CD4-positive, alpha-beta T cell (primary cell): ENCODE measurements at regions not wholly inside any gene's neighbourhood (a gene's known extent, or its start where the extent isn't known, plus 50 kb on each side); places are given as distances from the start of the nearest gene placed in this dataset.

Experiments
- ATAC-seq: fragments of 200-7000 bp; cut with Tn5 transposase; one replicate; pipeline ENCODE4 v1.10.0; 2022; ENCODE audit warnings: mild to moderate bottlenecking; ENCODE audit not compliant: poor library complexity
- CTCF ChIA-PET: fragments of 350-600 bp; sonication (Branson Sonifier 250); formaldehyde crosslinking; loops from one replicate; lab custom pipeline; 2021; ENCODE audit warnings: antibody characterized with exemption, inconsistent platforms; lab: Charles Lee
- POLR2A ChIA-PET: fragments of 350-600 bp; sonication (Branson Sonifier 250); formaldehyde crosslinking; loops from one replicate; lab custom pipeline; 2021; ENCODE audit warnings: antibody characterized with exemption, inconsistent platforms; lab: Charles Lee
- DNase-seq, 14 experiments: peaks; one replicate each; pipeline ENCODE4 v3.0.0-alpha.2; 2013 to 2020; ENCODE audit warnings: mixed read lengths in 2 of 14
- H3K27ac ChIP-seq, 2 donors: one replicate each; pipeline versions ENCODE4 v1.5.1 to v1.7.0; 2013; ENCODE audit warnings: low read length in 2 of 2, low read depth in 1 of 2, mild to moderate bottlenecking in 1 of 2
- H3K27me3 ChIP-seq, 2 experiments: 1 replicate in 1 of 2; 2 replicates in 1 of 2; pipeline versions ENCODE4 v1.6.1 to v1.7.0; 2013; ENCODE audit warnings: low read length in 2 of 2, control low read depth in 1 of 2, mild to moderate bottlenecking in 1 of 2, moderate library complexity in 1 of 2; ENCODE audit not compliant: insufficient read depth in 2 of 2, control insufficient read depth in 1 of 2
- H3K36me3 ChIP-seq: one replicate; pipeline ENCODE4 v1.6.1; 2013; ENCODE audit warnings: low read length, control low read depth; ENCODE audit not compliant: insufficient read depth
- H3K4me1 ChIP-seq: one replicate; pipeline ENCODE4 v1.6.1; 2013; ENCODE audit warnings: low read length, control low read depth; ENCODE audit not compliant: insufficient read depth
- H3K4me3 ChIP-seq: one replicate; pipeline ENCODE4 v1.5.1; 2013; ENCODE audit warnings: mild to moderate bottlenecking, low read length, moderate library complexity
- H3K9me3 ChIP-seq, 2 experiments: 1 replicate in 1 of 2; 2 replicates in 1 of 2; pipeline versions ENCODE4 v1.6.1 to v1.7.0; 2013; ENCODE audit warnings: low read length in 2 of 2, mild to moderate bottlenecking in 2 of 2, control low read depth in 1 of 2, moderate library complexity in 1 of 2; ENCODE audit not compliant: control insufficient read depth in 1 of 2, insufficient read depth in 1 of 2
- H3K27ac Mint-ChIP-seq: one replicate; pipeline ENCODE4 v1.8.0; 2020; ENCODE audit warnings: mixed read lengths
- H3K27me3 Mint-ChIP-seq: one replicate; pipeline ENCODE4 v1.8.0; 2021; ENCODE audit warnings: mixed read lengths
- H3K36me3 Mint-ChIP-seq: one replicate; pipeline ENCODE4 v1.8.0; 2021; ENCODE audit warnings: low read depth, mixed read lengths
- H3K4me1 Mint-ChIP-seq: one replicate; pipeline ENCODE4 v1.8.0; 2021; ENCODE audit warnings: low read depth, mixed read lengths
- H3K4me3 Mint-ChIP-seq: one replicate; pipeline ENCODE4 v1.8.0; 2020; ENCODE audit warnings: mild to moderate bottlenecking, mixed read lengths
- H3K9me3 Mint-ChIP-seq: one replicate; pipeline ENCODE4 v1.8.0; 2020; ENCODE audit warnings: mixed read lengths
- CTCF ChIP-seq: fragments of 200-600 bp; IDR thresholded peaks from one replicate; pipeline ENCODE4 v1.8.0; 2022; ENCODE audit warnings: antibody characterized with exemption, mild to moderate bottlenecking
- intact Hi-C, 2 experiments: fragments of 100-400 bp; cut with DNase I in 1 of 2; cut with micrococcal nuclease in 1 of 2; formaldehyde crosslinking; loops; one replicate each; pipeline versions ENCODE4 v1.15.1 to v1.9.0; 2023 to 2025; cut with DNase I, micrococcal nuclease

- no peaks in the 10 kb centered on the region for H3K36me3 ChIP-seq
- DNase-seq (no peak), ATAC-seq (no peak)
- H3K9me3 ChIP-seq = peaks cover 4% of the 10 kb centered on the region in 2 experiments
- intact Hi-C loops = no loop called here
- Mint-ChIP-seq H3K4me1 (no peaks in the 10 kb centered on the region), H3K36me3 (no peaks in the 10 kb centered on the region), H3K9me3 (no peaks in the 10 kb centered on the region), H3K27ac (no peak overlapping the region), H3K27me3 (no peaks in the 10 kb centered on the region), H3K4me3 (no peak overlapping the region)
- ChIA-PET CTCF (no interaction called here), POLR2A (no interaction called here)
- H3K4me3 ChIP-seq = no peak overlapping the region
- H3K4me1 ChIP-seq = no peaks in the 10 kb centered on the region
- H3K27me3 ChIP-seq = no peaks in the 10 kb centered on the region
- no peak overlapping the region for H3K27ac ChIP-seq
- no peak for TF ChIP-seq CTCF
Observed at GRCh38 chr9:28770226-28770625, 1196.9 kb upstream of the C9orf72 start.

- no peak overlapping the region for H3K4me3 ChIP-seq
- CTCF ChIA-PET = no interaction called here
- no peaks in the 10 kb centered on the region for H3K27me3 ChIP-seq
- H3K27ac ChIP-seq = no peak overlapping the region
- H3K36me3 ChIP-seq = no peaks in the 10 kb centered on the region
- Mint-ChIP-seq H3K27ac (no peak overlapping the region), H3K27me3 (no peaks in the 10 kb centered on the region), H3K4me3 (no peak overlapping the region), H3K36me3 (no peaks in the 10 kb centered on the region), H3K4me1 (no peaks in the 10 kb centered on the region), H3K9me3 (no peaks in the 10 kb centered on the region)
- no peak for TF ChIP-seq CTCF
- H3K4me1 ChIP-seq = no peaks in the 10 kb centered on the region
- POLR2A ChIA-PET = no interaction called here
- intact Hi-C loops = no loop called here
- ATAC-seq (no peak), DNase-seq (no peak)
- peaks cover 3 to 4% of the 10 kb centered on the region in 2 experiments for H3K9me3 ChIP-seq
Observed at GRCh38 chr9:28770827-28771226, 1197.5 kb upstream of the C9orf72 start.

GRCh38 chr9:28774433-28775235 lies 1201.4 kb upstream of the C9orf72 start:
- no peak for TF ChIP-seq CTCF
- ChIA-PET POLR2A (no interaction called here), CTCF (no interaction called here)
- Mint-ChIP-seq H3K4me1 (no peaks in the 10 kb centered on the region), H3K27me3 (no peaks in the 10 kb centered on the region), H3K4me3 (no peak overlapping the region), H3K27ac (no peak overlapping the region), H3K9me3 (no peaks in the 10 kb centered on the region), H3K36me3 (no peaks in the 10 kb centered on the region)
- intact Hi-C loops = no loop called here
- Histone ChIP-seq H3K27me3 (no peaks in the 10 kb centered on the region), H3K36me3 (no peaks in the 10 kb centered on the region), H3K27ac (no peak overlapping the region), H3K4me1 (no peaks in the 10 kb centered on the region), H3K9me3 (peaks cover 0 to 4% of the 10 kb centered on the region in 2 experiments), H3K4me3 (no peak overlapping the region)
- ATAC-seq (no peak), DNase-seq (peak in 1 of 14 experiments; percentile 1)
